ENCODE measurements at regions not wholly inside any gene's neighbourhood (a gene's known extent, or its start where the extent isn't known, plus 50 kb on each side); places are given as distances from the start of the nearest gene placed in this dataset.

GRCh38 chr22:47457509-47458300 lies 695.3 kb downstream of the TBC1D22A start:
- DNase-seq (no peak), ATAC-seq (no peak)
- no peak overlapping the region for H3K4me3 ChIP-seq (ENCODE audit: low read length)
- no peaks in the 10 kb centered on the region for H3K27me3 ChIP-seq (ENCODE audit: low read length)
- no peak overlapping the region for H3K4me2 ChIP-seq (ENCODE audit: low read length)
- no TSS peak for BruUV-seq (replicated peaks)
- no peaks in the 10 kb centered on the region for H3K79me2 ChIP-seq (ENCODE audit: low read length)
- intact Hi-C loops (cut with micrococcal nuclease), result no loop called here
- H3K27ac ChIP-seq (ENCODE audit: low read length), result no peak overlapping the region
- H3K36me3 ChIP-seq (ENCODE audit: low read depth, low read length), result no peaks in the 10 kb centered on the region
- no peaks in the 10 kb centered on the region for H3F3A ChIP-seq (ENCODE audit: low read length, unreplicated experiment)
- ChIA-PET POLR2A (ENCODE audit: unreplicated experiment) (no interaction called here), CTCF (no interaction called here)
- H3K9me3 ChIP-seq (ENCODE audit: low read length), result no peaks in the 10 kb centered on the region
- H3K9ac ChIP-seq (ENCODE audit: low read length), result no peak overlapping the region
- TF ChIP-seq EZH2phosphoT487 (IDR thresholded peaks at IDR 0.05; ENCODE audit: borderline replicate concordance, low read length) (no peak), EZH2 (IDR thresholded peaks at IDR 0.05; ENCODE audit: low read length, unreplicated experiment) (no peak), CTCF (conservative IDR thresholded peaks at IDR 0.05; ENCODE audit: low read depth, low read length) (no peak)
- H3K9me2 ChIP-seq (replicated peaks; ENCODE audit: low read length), result no peaks in the 10 kb centered on the region
- H3K4me1 ChIP-seq (ENCODE audit: insufficient read depth, low read length), result no peaks in the 10 kb centered on the region
- H2AFZ ChIP-seq (ENCODE audit: low read length), result no peak overlapping the region
- H4K20me1 ChIP-seq (ENCODE audit: low read length), result no peaks in the 10 kb centered on the region

GRCh38 chr22:47457021-47457420 lies 694.6 kb downstream of the TBC1D22A start:
- BruUV-seq (replicated peaks), result no TSS peak
- TF ChIP-seq CTCF (conservative IDR thresholded peaks at IDR 0.05; ENCODE audit: low read depth, low read length) (no peak), EZH2 (IDR thresholded peaks at IDR 0.05; ENCODE audit: low read length, unreplicated experiment) (no peak), EZH2phosphoT487 (IDR thresholded peaks at IDR 0.05; ENCODE audit: borderline replicate concordance, low read length) (no peak)
- H3K27me3 ChIP-seq (ENCODE audit: low read length), result no peaks in the 10 kb centered on the region
- H3K9me2 ChIP-seq (replicated peaks; ENCODE audit: low read length), result no peaks in the 10 kb centered on the region
- no peak overlapping the region for H3K27ac ChIP-seq (ENCODE audit: low read length)
- no peak overlapping the region for H3K9ac ChIP-seq (ENCODE audit: low read length)
- H3K79me2 ChIP-seq (ENCODE audit: low read length), result no peaks in the 10 kb centered on the region
- no peaks in the 10 kb centered on the region for H3K4me1 ChIP-seq (ENCODE audit: insufficient read depth, low read length)
- POLR2A ChIA-PET (ENCODE audit: unreplicated experiment), result no interaction called here
- H2AFZ ChIP-seq (ENCODE audit: low read length), result no peak overlapping the region
- no peaks in the 10 kb centered on the region for H3F3A ChIP-seq (ENCODE audit: low read length, unreplicated experiment)
- H3K36me3 ChIP-seq (ENCODE audit: low read depth, low read length), result no peaks in the 10 kb centered on the region
- DNase-seq, result no peak
- no peak for ATAC-seq
- intact Hi-C loops (cut with micrococcal nuclease), result no loop called here
- no peaks in the 10 kb centered on the region for H4K20me1 ChIP-seq (ENCODE audit: low read length)
- H3K4me3 ChIP-seq (ENCODE audit: low read length), result no peak overlapping the region
- no peak overlapping the region for H3K4me2 ChIP-seq (ENCODE audit: low read length)
- no peaks in the 10 kb centered on the region for H3K9me3 ChIP-seq (ENCODE audit: low read length)
- CTCF ChIA-PET, result no interaction called here

GRCh38 chr22:47456031-47456430 lies 693.6 kb downstream of the TBC1D22A start:
- no peaks in the 10 kb centered on the region for H3F3A ChIP-seq (ENCODE audit: low read length, unreplicated experiment)
- TF ChIP-seq CTCF (conservative IDR thresholded peaks at IDR 0.05; ENCODE audit: low read depth, low read length) (no peak), EZH2phosphoT487 (IDR thresholded peaks at IDR 0.05; ENCODE audit: borderline replicate concordance, low read length) (no peak), EZH2 (IDR thresholded peaks at IDR 0.05; ENCODE audit: low read length, unreplicated experiment) (no peak)
- BruUV-seq (replicated peaks), result no TSS peak
- DNase-seq (no peak), ATAC-seq (no peak)
- intact Hi-C loops (cut with micrococcal nuclease), result no loop called here
- no peaks in the 10 kb centered on the region for H3K4me1 ChIP-seq (ENCODE audit: insufficient read depth, low read length)
- POLR2A ChIA-PET (ENCODE audit: unreplicated experiment), result no interaction called here
- no peak overlapping the region for H2AFZ ChIP-seq (ENCODE audit: low read length)
- H4K20me1 ChIP-seq (ENCODE audit: low read length), result no peaks in the 10 kb centered on the region
- no peak overlapping the region for H3K27ac ChIP-seq (ENCODE audit: low read length)
- no peaks in the 10 kb centered on the region for H3K27me3 ChIP-seq (ENCODE audit: low read length)
- H3K79me2 ChIP-seq (ENCODE audit: low read length), result no peaks in the 10 kb centered on the region
- H3K4me2 ChIP-seq (ENCODE audit: low read length), result no peak overlapping the region
- no peak overlapping the region for H3K9ac ChIP-seq (ENCODE audit: low read length)
- no peaks in the 10 kb centered on the region for H3K9me2 ChIP-seq (replicated peaks; ENCODE audit: low read length)
- CTCF ChIA-PET, result no interaction called here
- no peaks in the 10 kb centered on the region for H3K36me3 ChIP-seq (ENCODE audit: low read depth, low read length)
- no peak overlapping the region for H3K4me3 ChIP-seq (ENCODE audit: low read length)
- H3K9me3 ChIP-seq (ENCODE audit: low read length), result no peaks in the 10 kb centered on the region

Data from PC-3 (cell line).